Neural crest cell (in vitro differentiated cells): ENCODE measurements at regions not wholly inside any gene's neighbourhood (a gene's known extent, or its start where the extent isn't known, plus 50 kb on each side); places are given as distances from the start of the nearest gene placed in this dataset.
"Not testable (repeated sequence)": the region's sequence is repeated elsewhere in the genome, so short reads cannot be mapped to it uniquely, and the experiment has no call there.

Source experiments
- DNase-seq: peaks from one replicate; pipeline ENCODE4 v3.0.0; 2021; ENCODE audit warnings: low read depth, mixed read lengths, low spot score
- H3K27ac Mint-ChIP-seq: one replicate; pipeline ENCODE4 v1.8.0; 2021; ENCODE audit warnings: mild to moderate bottlenecking, mixed read lengths; ENCODE audit not compliant: unreplicated experiment
- H3K27me3 Mint-ChIP-seq: 2 replicates; pipeline ENCODE4 v1.8.0; 2021; ENCODE audit warnings: low read depth, mild to moderate bottlenecking, mixed read lengths
- H3K36me3 Mint-ChIP-seq: 2 replicates; pipeline ENCODE4 v1.8.0; 2021; ENCODE audit warnings: low read depth, mild to moderate bottlenecking, mixed read lengths
- H3K4me1 Mint-ChIP-seq: 2 replicates; pipeline ENCODE4 v1.8.0; 2021; ENCODE audit warnings: mixed read lengths
- H3K4me3 Mint-ChIP-seq: one replicate; pipeline ENCODE4 v1.8.0; 2021; ENCODE audit warnings: mild to moderate bottlenecking, mixed read lengths
- H3K9me3 Mint-ChIP-seq: 2 replicates; pipeline ENCODE4 v1.8.0; 2021; ENCODE audit warnings: mixed read lengths
- CTCF ChIP-seq: fragments of 200-600 bp; sonication (generic); conservative IDR thresholded peaks from 2 replicates; pipeline ENCODE4 v1.5.0; 2021; ENCODE audit warnings: antibody characterized with exemption, mild to moderate bottlenecking

GRCh38 chrX:139475432-139475831 lies 55.1 kb upstream of the F9 start:
- Mint-ChIP-seq H3K27me3 (no peaks in the 10 kb centered on the region), H3K27ac (no peak overlapping the region), H3K9me3 (no peaks in the 10 kb centered on the region), H3K4me3 (no peak overlapping the region), H3K36me3 (no peaks in the 10 kb centered on the region), H3K4me1 (no peaks in the 10 kb centered on the region)
- DNase-seq = no peak
- no peak for TF ChIP-seq CTCF

DNA sequence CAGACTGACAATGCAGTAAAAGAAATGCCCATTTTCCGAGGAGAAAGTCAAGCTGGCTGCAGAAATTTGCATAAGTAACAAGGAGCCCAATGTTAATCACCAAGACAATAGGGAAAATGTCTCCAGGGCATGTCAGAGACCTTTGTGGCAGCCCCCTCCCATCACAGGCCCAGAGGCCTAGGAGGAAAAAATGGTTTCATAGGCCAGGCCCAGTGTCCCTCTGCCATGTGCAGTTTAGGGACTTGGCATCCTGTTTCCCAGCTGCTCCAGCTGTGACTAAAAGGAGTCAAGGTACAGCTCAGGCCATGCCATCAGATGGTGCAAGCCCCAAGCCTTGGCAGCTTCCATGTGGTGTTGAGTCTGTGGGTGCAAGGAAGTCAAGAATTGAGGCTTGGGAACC lies 68.6 kb upstream of the F9 start:
- not testable (repeated sequence) for H3K36me3 Mint-ChIP-seq, DNase-seq, H3K4me1 Mint-ChIP-seq, H3K27me3 Mint-ChIP-seq, H3K4me3 Mint-ChIP-seq, H3K27ac Mint-ChIP-seq
- H3K9me3 Mint-ChIP-seq = peaks cover 27% of the 10 kb centered on the region

DNA sequence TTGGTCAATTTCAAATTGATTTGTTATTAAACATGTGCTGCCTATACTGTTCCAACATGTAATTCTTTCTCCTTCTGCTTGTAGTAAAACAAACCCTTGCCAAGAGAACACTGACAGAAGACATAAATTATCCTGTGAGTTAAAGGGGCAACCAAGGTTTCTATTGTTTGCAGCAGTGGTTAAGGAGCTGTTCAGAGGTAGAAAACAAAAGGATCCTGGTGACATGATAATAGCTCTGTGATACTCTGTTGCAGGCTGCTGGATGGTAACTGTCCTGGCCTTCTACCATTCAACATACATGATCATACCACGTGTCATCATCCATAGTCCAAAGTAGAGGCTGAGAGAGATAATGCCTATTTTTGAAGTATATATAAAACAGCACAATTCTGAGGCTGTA lies 75.8 kb upstream of the F9 start:
- no peak overlapping the region for H3K4me3 Mint-ChIP-seq
- no peaks in the 10 kb centered on the region for H3K9me3 Mint-ChIP-seq
- TF ChIP-seq CTCF = no peak
- H3K27me3 Mint-ChIP-seq = no peaks in the 10 kb centered on the region
- no peak overlapping the region for H3K27ac Mint-ChIP-seq
- H3K36me3 Mint-ChIP-seq = no peaks in the 10 kb centered on the region
- no peak for DNase-seq
- H3K4me1 Mint-ChIP-seq = no peaks in the 10 kb centered on the region

GRCh38 chrX:139448996-139449395 lies 81.5 kb upstream of the F9 start:
- no peak for DNase-seq
- Mint-ChIP-seq H3K36me3 (no peaks in the 10 kb centered on the region), H3K4me3 (no peak overlapping the region), H3K9me3 (peaks cover 5% of the 10 kb centered on the region), H3K27me3 (no peaks in the 10 kb centered on the region), H3K4me1 (no peaks in the 10 kb centered on the region), H3K27ac (no peak overlapping the region)
- no peak for TF ChIP-seq CTCF

DNA sequence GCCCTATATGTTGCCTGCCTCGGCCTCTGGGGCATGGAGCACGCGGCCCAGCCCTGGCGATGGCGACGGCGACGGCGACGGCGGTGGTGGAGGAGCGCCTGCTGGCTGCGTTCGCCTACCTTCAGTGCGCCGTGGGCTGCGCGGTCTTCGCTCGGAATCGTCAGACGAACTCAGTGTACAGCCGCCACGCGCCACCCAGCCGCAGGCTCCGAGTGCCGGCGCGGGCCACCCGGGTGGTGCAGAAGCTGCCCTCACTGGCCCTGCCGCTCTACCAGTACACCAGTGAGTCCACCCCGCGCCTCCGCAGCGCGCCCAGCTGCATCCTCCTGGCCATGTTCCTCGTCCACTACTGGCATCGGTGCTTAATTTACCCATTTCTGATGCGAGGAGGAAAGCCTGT lies 83.7 kb upstream of the F9 start:
- TF ChIP-seq CTCF = no peak

DNA sequence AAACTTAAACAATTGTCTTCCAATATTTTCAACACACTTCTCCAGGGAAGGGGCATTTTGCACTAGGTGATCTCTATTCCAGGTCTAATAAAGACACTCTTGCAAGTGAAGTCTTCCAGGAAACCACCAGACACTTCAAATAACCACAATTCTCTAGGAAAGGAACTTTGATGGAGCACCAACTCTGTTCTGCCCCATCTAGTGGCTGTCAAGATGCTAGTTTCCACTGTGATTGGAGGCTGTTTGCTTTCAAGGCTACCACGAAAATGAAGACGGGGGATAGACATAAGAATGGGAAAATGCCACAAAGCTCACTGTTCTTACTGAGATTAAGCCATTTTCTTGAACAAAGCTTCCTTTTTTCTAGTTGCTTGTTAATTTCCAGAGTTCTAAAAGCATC lies 100.6 kb upstream of the F9 start:
- TF ChIP-seq CTCF = peak; percentile 52
- Mint-ChIP-seq H3K4me3 (no peak overlapping the region), H3K27me3 (no peaks in the 10 kb centered on the region), H3K27ac (no peak overlapping the region), H3K4me1 (no peaks in the 10 kb centered on the region), H3K36me3 (no peaks in the 10 kb centered on the region), H3K9me3 (no peaks in the 10 kb centered on the region)
- DNase-seq = no peak

More for the DNA sequence above, 83.7 kb upstream of the F9 start:
- H3K27me3 Mint-ChIP-seq = no peaks in the 10 kb centered on the region
- DNase-seq = no peak
- no peak overlapping the region for H3K4me3 Mint-ChIP-seq
- H3K9me3 Mint-ChIP-seq = peaks cover 5% of the 10 kb centered on the region
- H3K4me1 Mint-ChIP-seq = no peaks in the 10 kb centered on the region
- H3K27ac Mint-ChIP-seq = no peak overlapping the region
- peaks cover 4% of the 10 kb centered on the region for H3K36me3 Mint-ChIP-seq
